BLaER1 treated with 17β-estradiol and CSF1 and Interleukin-3, amounts not matched to agents 10 nM and 100 nM (cell line): ENCODE measurements at regions not wholly inside any gene's neighbourhood (a gene's known extent, or its start where the extent isn't known, plus 50 kb on each side); places are given as distances from the start of the nearest gene placed in this dataset.

ENCODE experiments used
- H3K27ac ChIP-seq, 11 experiments: shearing (Covaris generic); formaldehyde crosslinking; 2 replicates each; pipeline ENCODE4 v1.8.1; 2022
- H3K27me3 ChIP-seq, 11 experiments: shearing (Covaris generic); formaldehyde crosslinking; 2 replicates each; pipeline ENCODE4 v1.8.1; 2022
- H3K36me3 ChIP-seq, 11 experiments: shearing (Covaris generic); formaldehyde crosslinking; 2 replicates each; pipeline ENCODE4 v1.8.1; 2022
- H3K4me1 ChIP-seq, 10 experiments: shearing (Covaris generic); formaldehyde crosslinking; 2 replicates each; pipeline ENCODE4 v1.8.1; 2022
- H3K4me2 ChIP-seq, 11 experiments: shearing (Covaris generic); formaldehyde crosslinking; 2 replicates each; pipeline ENCODE4 v1.8.1; 2022
- H3K4me3 ChIP-seq, 10 experiments: shearing (Covaris generic); formaldehyde crosslinking; 2 replicates each; pipeline ENCODE4 v1.8.1; 2022
- H3K9ac ChIP-seq, 11 experiments: shearing (Covaris generic); formaldehyde crosslinking; 2 replicates each; pipeline ENCODE4 v1.8.1; 2022
- H3K9me3 ChIP-seq, 11 experiments: shearing (Covaris generic); formaldehyde crosslinking; replicated peaks in 1 of 11; 2 replicates each; pipeline ENCODE4 v1.8.1; 2022
- H4K20me1 ChIP-seq, 11 experiments: shearing (Covaris generic); formaldehyde crosslinking; 2 replicates each; pipeline ENCODE4 v1.8.1; 2022
- Cebpa-rat ChIP-seq, 11 experiments: shearing (Covaris generic); IDR thresholded peaks; 2 replicates each; pipeline ENCODE4 v1.8.1; 2022

DNA sequence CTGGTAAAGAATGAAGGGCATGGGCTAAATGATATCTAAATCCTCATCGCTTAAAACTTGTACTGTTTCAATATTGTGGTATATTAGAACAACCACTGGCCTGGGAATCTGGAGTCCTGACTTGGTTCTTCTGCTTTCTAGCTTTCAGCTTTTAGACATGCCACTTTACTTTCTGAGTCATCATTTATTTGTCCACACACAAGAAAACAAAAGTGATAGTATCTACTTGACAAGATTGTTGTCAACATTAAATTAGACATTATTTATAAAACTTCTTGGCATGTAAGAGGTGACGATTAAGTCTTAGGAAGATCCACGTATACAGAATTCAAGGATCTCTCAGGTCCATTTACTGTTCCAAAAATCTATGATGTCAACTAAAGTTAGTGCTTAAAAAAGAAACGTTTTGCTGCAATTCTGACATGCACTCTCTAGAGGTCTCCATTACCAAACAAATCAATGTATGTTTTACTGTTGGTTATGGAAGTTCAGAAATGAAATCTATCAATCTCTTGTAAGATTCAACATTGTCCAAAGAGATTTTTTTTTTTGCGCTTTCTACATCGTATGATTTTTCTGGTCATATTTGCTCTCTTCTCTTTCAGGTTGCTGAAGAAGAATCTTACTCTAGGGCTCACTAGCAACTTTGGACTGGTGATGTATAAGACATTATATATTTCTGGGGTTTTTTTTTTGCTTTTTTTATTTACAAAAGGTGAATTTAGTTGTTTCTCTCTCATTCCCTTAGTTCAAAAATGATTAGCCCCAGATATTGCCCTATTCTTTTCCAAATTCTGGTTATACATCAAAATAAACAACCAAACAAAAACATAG, 53.6 kb upstream of the DYNC1I1 start:
- no peaks in the 10 kb centered on the region for H3K27me3 ChIP-seq
- no peak overlapping the region for H3K9ac ChIP-seq
- H3K4me2 ChIP-seq: peak overlapping the region in 1 of 11 experiments; percentile 7; a peak in 1 of 22 replicates
- no peak overlapping the region for H3K4me3 ChIP-seq
- no peak overlapping the region for H3K27ac ChIP-seq
- H3K4me1 ChIP-seq: peaks cover 0 to 4% (median 0%) of the 10 kb centered on the region in 10 experiments; a peak in 1 of 20 replicates
- no peak for TF ChIP-seq Cebpa-rat (IDR thresholded peaks at IDR 0.05)
- no peaks in the 10 kb centered on the region for H3K36me3 ChIP-seq
- no peaks in the 10 kb centered on the region for H3K9me3 ChIP-seq
- H4K20me1 ChIP-seq: no peaks in the 10 kb centered on the region

DNA sequence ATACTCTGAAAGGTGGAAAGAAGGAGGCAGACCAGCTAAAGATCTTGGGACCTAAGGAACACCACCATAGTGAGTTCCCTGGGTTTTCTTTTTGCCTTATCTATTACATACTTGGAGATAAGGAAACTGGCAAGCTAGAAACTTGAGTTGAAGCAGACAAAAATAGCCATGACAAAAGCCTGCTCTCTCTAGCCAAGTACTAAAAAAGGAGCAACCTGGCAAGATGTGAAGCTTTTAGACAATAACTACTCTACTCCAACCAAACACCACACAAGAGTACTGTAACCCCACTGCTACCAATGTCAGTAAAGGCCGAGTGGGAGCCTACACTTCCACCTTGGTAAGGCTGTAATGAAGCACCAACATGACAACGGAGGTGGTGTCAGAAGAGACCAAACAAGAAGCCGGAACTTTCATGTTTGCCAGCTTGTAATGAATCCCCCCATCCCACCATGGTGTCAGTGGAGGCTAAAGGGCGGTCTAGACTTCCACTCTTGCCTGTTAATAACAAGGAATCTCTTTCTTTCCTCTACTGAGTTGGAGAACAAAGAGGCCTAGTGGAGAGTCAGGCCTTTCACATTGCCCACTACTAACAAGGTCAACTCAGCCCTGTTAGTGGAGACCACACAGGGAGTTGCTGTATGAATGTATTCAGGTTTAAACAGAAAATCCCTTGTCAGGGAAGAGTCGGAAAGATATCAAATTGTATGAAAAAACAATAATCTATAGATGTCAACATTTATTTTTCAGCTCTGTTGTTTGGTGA, 55.8 kb upstream of the DYNC1I1 start:
- Histone ChIP-seq H3K36me3 (no peaks in the 10 kb centered on the region), H4K20me1 (no peaks in the 10 kb centered on the region), H3K9me3 (0 out of 22 replicates have a peak, but pooled peaks cover 0 to 3% (median 0%) of the 10 kb centered on the region in 11 experiments), H3K4me1 (peaks cover 0 to 4% (median 0%) of the 10 kb centered on the region in 10 experiments; a peak in 1 of 20 replicates), H3K4me3 (no peak overlapping the region), H3K27ac (no peak overlapping the region), H3K9ac (no peak overlapping the region), H3K4me2 (no peak overlapping the region), H3K27me3 (no peaks in the 10 kb centered on the region)
- TF ChIP-seq Cebpa-rat (IDR thresholded peaks at IDR 0.05): no peak

GRCh38 chr7:95715274-95715673, 57.1 kb upstream of the DYNC1I1 start:
- TF ChIP-seq Cebpa-rat (IDR thresholded peaks at IDR 0.05): no peak
- no peak overlapping the region for H3K4me2 ChIP-seq

DNA sequence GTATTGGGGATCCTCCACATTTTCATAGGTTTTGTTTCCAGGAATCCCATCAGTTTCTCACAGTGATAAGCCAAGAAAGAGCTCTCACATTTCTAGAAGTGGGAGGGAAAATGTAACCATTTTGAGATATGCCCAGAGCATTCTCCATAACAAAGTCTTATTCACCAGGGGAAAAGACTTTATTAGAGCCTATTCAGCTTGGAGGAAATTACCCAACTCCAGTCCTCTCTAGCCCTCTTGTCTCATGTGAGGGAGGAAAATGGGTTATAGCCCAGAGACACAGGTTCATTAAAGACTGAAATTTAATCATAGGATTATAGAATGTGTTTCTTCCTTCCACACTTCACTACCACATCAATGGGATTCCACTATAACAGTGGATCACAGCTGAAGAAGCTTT, 61.6 kb upstream of the DYNC1I1 start:
- no peak overlapping the region for H3K9ac ChIP-seq
- no peak overlapping the region for H3K27ac ChIP-seq
- H3K4me1 ChIP-seq: peaks cover 0 to 4% (median 0%) of the 10 kb centered on the region in 10 experiments; a peak in 1 of 20 replicates
- H3K9me3 ChIP-seq: peaks cover 15 to 26% (median 21%) of the 10 kb centered on the region in 11 experiments
- H3K4me2 ChIP-seq: no peak overlapping the region
- TF ChIP-seq Cebpa-rat (IDR thresholded peaks at IDR 0.05): no peak
- no peaks in the 10 kb centered on the region for H3K27me3 ChIP-seq
- H3K36me3 ChIP-seq: no peaks in the 10 kb centered on the region
- no peaks in the 10 kb centered on the region for H4K20me1 ChIP-seq
- H3K4me3 ChIP-seq: no peak overlapping the region

More at GRCh38 chr7:95715274-95715673, 57.1 kb upstream of the DYNC1I1 start:
- Histone ChIP-seq H3K27ac (no peak overlapping the region), H3K9ac (no peak overlapping the region), H3K4me1 (peaks cover 0 to 4% (median 0%) of the 10 kb centered on the region in 10 experiments; a peak in 1 of 20 replicates), H4K20me1 (no peaks in the 10 kb centered on the region), H3K9me3 (0 out of 22 replicates have a peak, but pooled peaks cover 0 to 6% (median 0%) of the 10 kb centered on the region in 11 experiments), H3K27me3 (no peaks in the 10 kb centered on the region), H3K36me3 (no peaks in the 10 kb centered on the region), H3K4me3 (no peak overlapping the region)

GRCh38 chr7:95700917-95701316, 71.4 kb upstream of the DYNC1I1 start:
- Histone ChIP-seq H3K4me2 (no peak overlapping the region), H3K27me3 (no peaks in the 10 kb centered on the region), H3K9ac (no peak overlapping the region), H3K4me3 (no peak overlapping the region), H3K4me1 (no peaks in the 10 kb centered on the region), H3K27ac (no peak overlapping the region), H4K20me1 (no peaks in the 10 kb centered on the region), H3K36me3 (no peaks in the 10 kb centered on the region), H3K9me3 (peaks cover 0 to 4% (median 2%) of the 10 kb centered on the region in 11 experiments; a peak in 6 of 22 replicates)
- TF ChIP-seq Cebpa-rat (IDR thresholded peaks at IDR 0.05): no peak

- no peak for TF ChIP-seq Cebpa-rat (IDR thresholded peaks at IDR 0.05)
- Histone ChIP-seq H3K4me1 (no peaks in the 10 kb centered on the region; a peak in 1 of 20 replicates), H4K20me1 (no peaks in the 10 kb centered on the region), H3K9me3 (no peaks in the 10 kb centered on the region), H3K36me3 (no peaks in the 10 kb centered on the region), H3K27me3 (no peaks in the 10 kb centered on the region), H3K27ac (no peak overlapping the region), H3K4me3 (no peak overlapping the region), H3K9ac (no peak overlapping the region), H3K4me2 (no peak overlapping the region)
These were observed 78.0 kb upstream of the DYNC1I1 start for GRCh38 chr7:95694334-95694733.

DNA sequence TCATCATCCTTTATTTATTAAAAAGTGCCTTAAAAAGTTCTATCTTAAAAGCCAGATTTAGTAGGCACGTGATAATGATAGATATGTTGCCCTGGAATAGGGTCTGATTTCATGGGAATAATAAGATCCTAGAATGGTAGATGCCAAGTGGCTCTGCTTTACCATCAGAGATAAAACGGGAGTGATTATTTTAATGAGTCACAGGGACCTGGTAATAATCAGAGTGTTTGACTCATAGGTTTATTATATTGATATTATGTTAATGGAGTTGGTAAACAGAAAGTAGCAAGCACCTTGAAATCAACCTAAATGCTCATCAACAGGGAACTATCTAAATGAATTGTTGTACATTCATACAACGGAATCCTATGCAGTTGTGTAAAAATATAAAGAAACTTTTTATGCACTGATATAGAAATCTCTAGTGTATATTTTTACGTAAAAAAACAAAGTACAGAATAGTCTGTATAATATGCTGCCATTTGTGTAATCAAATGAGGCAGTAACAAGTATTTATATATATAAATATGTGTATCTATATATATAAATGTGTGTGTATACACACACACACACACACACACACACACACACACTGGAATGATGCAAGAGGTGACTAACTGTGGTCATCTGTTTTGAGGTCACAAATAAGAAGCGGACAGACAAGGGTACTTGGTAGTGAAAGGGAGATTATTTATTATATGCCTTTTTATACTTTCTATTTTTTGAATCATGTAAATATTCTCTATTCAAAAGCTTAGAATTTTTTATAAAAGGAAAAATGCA, 78.6 kb upstream of the DYNC1I1 start:
- Histone ChIP-seq H3K4me1 (no peaks in the 10 kb centered on the region; a peak in 1 of 20 replicates), H3K4me2 (no peak overlapping the region), H3K27ac (no peak overlapping the region)

GRCh38 chr7:95691464-95691863, 80.9 kb upstream of the DYNC1I1 start:
- no peak overlapping the region for H3K4me3 ChIP-seq
- no peak overlapping the region for H3K27ac ChIP-seq
- no peaks in the 10 kb centered on the region for H4K20me1 ChIP-seq
- H3K9me3 ChIP-seq: no peaks in the 10 kb centered on the region
- no peaks in the 10 kb centered on the region for H3K36me3 ChIP-seq
- no peaks in the 10 kb centered on the region; a peak in 1 of 20 replicates for H3K4me1 ChIP-seq
- no peak overlapping the region for H3K9ac ChIP-seq
- H3K27me3 ChIP-seq: no peaks in the 10 kb centered on the region
- no peak overlapping the region for H3K4me2 ChIP-seq
- no peak for TF ChIP-seq Cebpa-rat (IDR thresholded peaks at IDR 0.05)

More for the DNA sequence above, 78.6 kb upstream of the DYNC1I1 start:
- H3K9ac ChIP-seq: no peak overlapping the region
- H4K20me1 ChIP-seq: no peaks in the 10 kb centered on the region
- no peak overlapping the region for H3K4me3 ChIP-seq
- no peaks in the 10 kb centered on the region for H3K36me3 ChIP-seq
- no peaks in the 10 kb centered on the region for H3K27me3 ChIP-seq
- TF ChIP-seq Cebpa-rat (IDR thresholded peaks at IDR 0.05): no peak
- no peaks in the 10 kb centered on the region for H3K9me3 ChIP-seq
